MM.1S (cell line): ENCODE measurements at regions not wholly inside any gene's neighbourhood (a gene's known extent, or its start where the extent isn't known, plus 50 kb on each side); places are given as distances from the start of the nearest gene placed in this dataset.

ENCODE experiments used
- DNase-seq: peaks from one replicate; pipeline ENCODE4 v3.0.0-alpha.2; 2015
- H2AFZ ChIP-seq: fragments of 300-600 bp; sonication (generic); 2 replicates; pipeline ENCODE4 v1.6.0; 2016; ENCODE audit warnings: antibody characterized with exemption, low read length
- H3F3A ChIP-seq: fragments of 300-600 bp; sonication (generic); 2 replicates; pipeline ENCODE4 v1.6.1; 2016; ENCODE audit warnings: mild to moderate bottlenecking, antibody characterized with exemption, low read length, moderate library complexity, mixed read lengths; ENCODE audit not compliant: insufficient read depth
- H3K27ac ChIP-seq: fragments of 300-600 bp; sonication (generic); 2 replicates; pipeline ENCODE4 v1.5.1; 2016; ENCODE audit warnings: mild to moderate bottlenecking, low read length
- H3K27me3 ChIP-seq: fragments of 300-600 bp; sonication (generic); replicated peaks from 2 replicates; pipeline ENCODE4 v1.6.0; 2016; ENCODE audit warnings: low read length; ENCODE audit not compliant: insufficient read depth
- H3K36me3 ChIP-seq: fragments of 300-600 bp; sonication (generic); replicated peaks from 2 replicates; pipeline ENCODE4 v1.6.1; 2016; ENCODE audit warnings: mild to moderate bottlenecking, low read length, mixed read lengths; ENCODE audit not compliant: insufficient read depth
- H3K4me1 ChIP-seq: fragments of 300-600 bp; sonication (generic); 2 replicates; pipeline ENCODE4 v1.6.1; 2016; ENCODE audit warnings: low read length, mixed read lengths
- H3K4me2 ChIP-seq: fragments of 300-600 bp; sonication (generic); 2 replicates; pipeline ENCODE4 v1.6.0; 2016; ENCODE audit warnings: low read depth, low read length
- H3K4me3 ChIP-seq: fragments of 300-600 bp; sonication (generic); 2 replicates; pipeline ENCODE4 v1.5.1; 2016; ENCODE audit warnings: low read length, mixed read lengths
- H3K79me2 ChIP-seq: fragments of 300-600 bp; sonication (generic); 2 replicates; pipeline ENCODE4 v1.6.1; 2016; ENCODE audit warnings: mixed run types, low read length, mixed read lengths
- H3K9ac ChIP-seq: fragments of 300-600 bp; sonication (generic); 2 replicates; pipeline ENCODE4 v1.6.1; 2016; ENCODE audit warnings: low read length, mixed read lengths
- H3K9me2 ChIP-seq: fragments of 300-600 bp; sonication (generic); replicated peaks from 2 replicates; pipeline ENCODE4 v1.6.1; 2016; ENCODE audit warnings: mild to moderate bottlenecking, low read length, mixed read lengths; ENCODE audit not compliant: insufficient read depth
- H3K9me3 ChIP-seq: fragments of 300-600 bp; sonication (generic); replicated peaks from 2 replicates; pipeline ENCODE4 v1.6.1; 2016; ENCODE audit warnings: mild to moderate bottlenecking, low read length, mixed read lengths; ENCODE audit not compliant: insufficient read depth
- H4K20me1 ChIP-seq: fragments of 300-600 bp; sonication (generic); 2 replicates; pipeline ENCODE4 v1.6.1; 2016; ENCODE audit warnings: mild to moderate bottlenecking, low read length, moderate library complexity, mixed read lengths; ENCODE audit not compliant: insufficient read depth
- EZH2 ChIP-seq: fragments of 300-600 bp; sonication (generic); optimal IDR thresholded peaks from 2 replicates; pipeline ENCODE3; 2017; ENCODE audit warnings: low read depth, mild to moderate bottlenecking, antibody characterized with exemption, low read length, mixed read lengths
- EZH2phosphoT487 ChIP-seq: fragments of 300-600 bp; sonication (generic); IDR thresholded peaks from 2 replicates; pipeline ENCODE4 v1.6.1; 2018; ENCODE audit warnings: antibody characterized with exemption, low read length
- TF ChIP-seq, protein P1 (sequence below): fragments of 300-600 bp; sonication (generic); IDR thresholded peaks from 2 replicates; pipeline ENCODE4 v1.5.1; 2016; ENCODE audit warnings: antibody characterized with exemption, low read length, mixed read lengths

GRCh38 chr10:78197628-78198272 is 164.1 kb downstream of the RPS24 start:
- H3K4me1 ChIP-seq: peaks cover 15% of the 10 kb centered on the region
- H4K20me1 ChIP-seq: no peaks in the 10 kb centered on the region
- H3K9me3 ChIP-seq: no peaks in the 10 kb centered on the region
- H3K79me2 ChIP-seq: no peaks in the 10 kb centered on the region
- no peaks in the 10 kb centered on the region for H3K27me3 ChIP-seq
- no peak overlapping the region for H3K4me3 ChIP-seq
- no peak overlapping the region; the same call in 1 of the 2 replicates for H3K9ac ChIP-seq
- DNase-seq: peak; percentile 44
- no peaks in the 10 kb centered on the region for H3K9me2 ChIP-seq
- H3K4me2 ChIP-seq: peak overlapping the region; percentile 24; the same call in 1 of the 2 replicates
- H3K36me3 ChIP-seq: no peaks in the 10 kb centered on the region
- H3K27ac ChIP-seq: peak overlapping the region; percentile 38; the same call in 1 of the 2 replicates
- peak overlapping the region; percentile 61 for H2AFZ ChIP-seq
- peaks cover 8% of the 10 kb centered on the region for H3F3A ChIP-seq
- TF ChIP-seq EZH2phosphoT487 (no peak), EZH2 (no peak)
- TF ChIP-seq, protein P1, sequence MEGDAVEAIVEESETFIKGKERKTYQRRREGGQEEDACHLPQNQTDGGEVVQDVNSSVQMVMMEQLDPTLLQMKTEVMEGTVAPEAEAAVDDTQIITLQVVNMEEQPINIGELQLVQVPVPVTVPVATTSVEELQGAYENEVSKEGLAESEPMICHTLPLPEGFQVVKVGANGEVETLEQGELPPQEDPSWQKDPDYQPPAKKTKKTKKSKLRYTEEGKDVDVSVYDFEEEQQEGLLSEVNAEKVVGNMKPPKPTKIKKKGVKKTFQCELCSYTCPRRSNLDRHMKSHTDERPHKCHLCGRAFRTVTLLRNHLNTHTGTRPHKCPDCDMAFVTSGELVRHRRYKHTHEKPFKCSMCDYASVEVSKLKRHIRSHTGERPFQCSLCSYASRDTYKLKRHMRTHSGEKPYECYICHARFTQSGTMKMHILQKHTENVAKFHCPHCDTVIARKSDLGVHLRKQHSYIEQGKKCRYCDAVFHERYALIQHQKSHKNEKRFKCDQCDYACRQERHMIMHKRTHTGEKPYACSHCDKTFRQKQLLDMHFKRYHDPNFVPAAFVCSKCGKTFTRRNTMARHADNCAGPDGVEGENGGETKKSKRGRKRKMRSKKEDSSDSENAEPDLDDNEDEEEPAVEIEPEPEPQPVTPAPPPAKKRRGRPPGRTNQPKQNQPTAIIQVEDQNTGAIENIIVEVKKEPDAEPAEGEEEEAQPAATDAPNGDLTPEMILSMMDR: no peak

DNA sequence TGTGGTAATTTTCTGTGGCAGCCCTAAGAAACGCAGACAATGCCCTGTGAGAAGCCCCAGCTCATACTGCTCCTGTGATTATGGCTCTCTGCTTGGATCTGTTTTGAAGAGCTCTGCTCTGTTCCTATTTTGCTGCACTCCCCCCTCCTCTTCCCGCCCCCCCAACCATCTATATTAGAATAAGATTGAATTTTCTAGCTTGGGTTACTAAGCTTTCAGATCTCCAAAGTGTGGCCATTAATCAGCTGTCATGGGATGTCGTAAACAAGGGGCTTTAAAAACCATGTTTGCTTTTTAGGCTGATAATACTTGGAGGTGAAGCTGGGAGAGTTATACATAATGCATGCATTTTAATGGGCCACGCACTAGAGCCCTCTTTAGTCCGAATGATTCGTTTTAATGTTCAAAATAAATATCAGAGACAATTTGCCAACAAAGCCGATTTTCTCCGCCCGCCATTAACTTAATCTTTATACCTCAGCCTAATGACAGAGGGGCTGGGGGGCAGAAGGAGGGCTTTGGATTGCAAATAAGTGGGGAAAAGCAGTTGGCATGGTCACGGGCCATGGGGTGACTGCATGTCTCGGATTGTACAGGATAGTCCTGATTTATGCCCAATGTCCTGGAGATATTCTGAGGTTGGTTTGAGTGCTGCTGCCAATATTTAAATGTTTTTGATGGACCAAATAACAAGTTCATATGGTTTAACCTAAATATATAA is 165.5 kb downstream of the RPS24 start:
- Histone ChIP-seq H3K4me1 (peaks cover 15% of the 10 kb centered on the region), H3K4me3 (no peak overlapping the region), H4K20me1 (no peaks in the 10 kb centered on the region), H3K4me2 (no peak overlapping the region), H3K9me3 (no peaks in the 10 kb centered on the region), H3F3A (peaks cover 8% of the 10 kb centered on the region), H3K27ac (no peak overlapping the region), H3K36me3 (no peaks in the 10 kb centered on the region), H3K27me3 (no peaks in the 10 kb centered on the region), H2AFZ (no peak overlapping the region), H3K9me2 (no peaks in the 10 kb centered on the region), H3K79me2 (no peaks in the 10 kb centered on the region), H3K9ac (no peak overlapping the region)
- TF ChIP-seq, protein P1: no peak
- no peak for TF ChIP-seq EZH2
- no peak for TF ChIP-seq EZH2phosphoT487
- DNase-seq: no peak

- no peak for DNase-seq
- H3K36me3 ChIP-seq: no peaks in the 10 kb centered on the region
- no peak overlapping the region for H3K4me2 ChIP-seq
- no peak overlapping the region for H3K27ac ChIP-seq
- H3K79me2 ChIP-seq: no peaks in the 10 kb centered on the region
- H3K9me2 ChIP-seq: no peaks in the 10 kb centered on the region
- H3K27me3 ChIP-seq: no peaks in the 10 kb centered on the region
- peaks cover 15% of the 10 kb centered on the region for H3K4me1 ChIP-seq
- peaks cover 8% of the 10 kb centered on the region for H3F3A ChIP-seq
- no peak overlapping the region for H3K9ac ChIP-seq
- no peak overlapping the region for H2AFZ ChIP-seq
- H3K9me3 ChIP-seq: no peaks in the 10 kb centered on the region
- TF ChIP-seq EZH2 (no peak), EZH2phosphoT487 (no peak)
- TF ChIP-seq, protein P1: no peak
- no peak overlapping the region for H3K4me3 ChIP-seq
- no peaks in the 10 kb centered on the region for H4K20me1 ChIP-seq
Measured at GRCh38 chr10:78199759-78200158, 166.1 kb downstream of the RPS24 start.
